ENCODE measurements at regions not wholly inside any gene's neighbourhood (a gene's known extent, or its start where the extent isn't known, plus 50 kb on each side); places are given as distances from the start of the nearest gene placed in this dataset.
"Not testable (repeated sequence)": the region's sequence is repeated elsewhere in the genome, so short reads cannot be mapped to it uniquely, and the experiment has no call there.

DNA sequence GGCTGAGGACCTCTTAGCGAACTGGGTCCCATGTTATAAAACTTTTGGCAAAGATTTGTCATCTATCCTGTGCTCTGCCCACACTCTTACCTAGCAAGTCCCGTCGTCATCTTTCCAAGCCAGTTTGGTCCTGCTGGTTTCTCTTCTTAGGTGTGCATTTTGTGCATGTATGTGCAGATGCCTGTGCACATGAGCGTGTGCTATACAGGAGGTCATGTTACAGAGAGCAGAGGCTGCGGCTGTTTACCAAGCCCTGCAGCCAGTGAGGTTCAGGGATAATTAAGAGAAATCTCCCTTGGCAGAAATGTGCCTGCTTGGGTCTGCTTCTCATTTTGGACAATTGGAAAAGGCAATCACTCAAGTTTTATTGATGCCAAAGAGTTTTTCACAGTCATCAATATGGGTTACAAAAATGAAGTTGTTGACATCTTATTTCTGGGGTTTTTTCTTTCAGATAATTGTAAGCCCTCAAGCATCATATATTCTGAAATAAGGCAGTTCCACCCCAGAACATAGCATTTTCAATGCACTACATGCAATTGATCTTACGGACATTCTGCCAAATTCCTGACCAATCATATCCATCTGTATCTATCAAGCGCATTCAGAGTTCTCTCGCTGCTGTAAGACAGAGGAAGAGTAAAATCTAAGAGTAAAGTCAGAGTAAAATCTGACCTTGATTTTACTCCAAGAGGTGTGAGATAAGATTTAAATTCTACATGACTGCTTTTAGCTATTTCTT is 361.4 kb upstream of the ZNF32 start:
- no peaks in the 10 kb centered on the region for H3K36me3 Mint-ChIP-seq (ENCODE audit: insufficient read depth)

DNA sequence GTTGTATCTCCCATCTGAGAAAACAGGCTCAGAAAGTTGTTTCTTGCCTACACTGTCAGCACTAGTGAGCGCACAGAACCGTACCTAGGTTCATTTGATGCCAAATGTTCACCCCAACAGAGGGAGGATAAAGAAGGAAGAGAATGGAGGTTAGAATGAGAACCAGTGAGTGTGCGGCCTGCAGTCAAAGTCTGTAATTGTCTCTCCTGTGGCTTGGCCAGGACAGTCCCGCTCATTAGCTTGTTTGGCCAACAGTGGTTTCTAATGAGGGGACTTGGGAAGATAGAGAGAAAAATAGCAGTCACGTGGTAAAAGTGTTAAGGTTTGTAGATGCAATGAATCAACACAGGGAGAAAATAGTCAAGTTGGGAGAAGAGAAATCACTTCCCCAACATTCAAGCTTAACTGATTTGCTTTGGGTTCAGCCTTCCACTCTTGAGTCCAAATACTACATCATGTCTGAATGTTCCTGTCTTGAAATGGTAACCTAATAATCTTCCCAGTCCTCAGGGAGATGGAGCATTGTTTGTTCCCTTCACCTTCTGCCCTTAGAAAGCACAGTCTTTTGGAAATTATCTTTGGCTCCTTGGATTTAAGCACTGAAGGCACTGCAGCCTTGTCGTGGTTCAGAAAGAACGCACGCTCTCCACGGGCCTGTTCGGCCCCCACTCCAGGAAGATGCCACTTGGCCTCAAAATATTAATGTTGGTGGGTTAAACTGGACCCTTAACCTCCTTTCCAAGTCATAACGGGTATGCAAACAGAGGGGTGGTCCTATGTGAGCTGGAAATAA is 360.4 kb upstream of the ZNF32 start:
- no peaks in the 10 kb centered on the region for H3K9me3 Mint-ChIP-seq
- ATAC-seq, result no peak
- no peaks in the 10 kb centered on the region for H3K36me3 Mint-ChIP-seq (ENCODE audit: insufficient read depth)
- no peaks in the 10 kb centered on the region for H3K4me1 Mint-ChIP-seq (ENCODE audit: low read depth)
- no peaks in the 10 kb centered on the region for H3K27me3 Mint-ChIP-seq (ENCODE audit: low read depth)
- no peak overlapping the region for H3K4me3 Mint-ChIP-seq
- no peak for DNase-seq

More for the DNA sequence above, 361.4 kb upstream of the ZNF32 start:
- DNase-seq, result no peak
- no peaks in the 10 kb centered on the region for H3K27me3 Mint-ChIP-seq (ENCODE audit: low read depth)
- H3K4me1 Mint-ChIP-seq (ENCODE audit: low read depth), result no peaks in the 10 kb centered on the region
- ATAC-seq, result no peak
- no peaks in the 10 kb centered on the region for H3K9me3 Mint-ChIP-seq
- H3K4me3 Mint-ChIP-seq, result no peak overlapping the region

DNA sequence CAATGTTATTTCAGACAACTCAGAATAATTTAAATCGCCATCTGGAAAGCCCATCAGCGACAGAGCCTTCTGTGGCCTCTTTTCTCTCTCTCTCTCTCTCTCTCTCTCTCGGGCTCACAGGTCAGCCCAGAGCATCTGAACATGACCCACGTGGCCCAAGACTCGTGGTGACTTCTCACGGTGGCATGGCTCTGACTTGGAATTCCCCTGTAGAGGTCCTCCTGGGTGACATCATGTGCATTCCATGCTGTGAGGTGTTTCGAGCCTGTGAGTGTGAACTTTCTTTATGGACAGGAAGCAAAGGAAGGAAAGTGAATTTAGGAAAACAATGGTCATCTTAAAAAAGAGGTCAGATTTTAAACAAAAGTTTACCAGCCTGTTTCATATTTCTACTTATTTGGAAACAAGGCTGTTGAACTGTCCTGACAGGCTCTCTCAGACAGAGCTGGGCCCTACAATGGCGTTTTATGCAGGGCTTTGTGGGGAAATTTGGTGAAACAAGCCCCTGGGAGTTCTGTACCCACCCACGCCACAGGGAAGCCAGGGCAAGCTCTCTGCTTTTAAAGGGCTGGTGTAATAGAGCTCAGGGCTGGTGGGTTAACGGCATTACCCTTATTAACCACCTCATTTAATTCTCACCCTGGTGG is 359.7 kb upstream of the ZNF32 start:
- H3K27me3 Mint-ChIP-seq (ENCODE audit: low read depth), result no peaks in the 10 kb centered on the region
- H3K9me3 Mint-ChIP-seq, result no peaks in the 10 kb centered on the region
- ATAC-seq (no peak), DNase-seq (no peak)
- H3K36me3 Mint-ChIP-seq (ENCODE audit: insufficient read depth), result no peaks in the 10 kb centered on the region
- no peaks in the 10 kb centered on the region for H3K4me1 Mint-ChIP-seq (ENCODE audit: low read depth)
- H3K4me3 Mint-ChIP-seq, result no peak overlapping the region

DNA sequence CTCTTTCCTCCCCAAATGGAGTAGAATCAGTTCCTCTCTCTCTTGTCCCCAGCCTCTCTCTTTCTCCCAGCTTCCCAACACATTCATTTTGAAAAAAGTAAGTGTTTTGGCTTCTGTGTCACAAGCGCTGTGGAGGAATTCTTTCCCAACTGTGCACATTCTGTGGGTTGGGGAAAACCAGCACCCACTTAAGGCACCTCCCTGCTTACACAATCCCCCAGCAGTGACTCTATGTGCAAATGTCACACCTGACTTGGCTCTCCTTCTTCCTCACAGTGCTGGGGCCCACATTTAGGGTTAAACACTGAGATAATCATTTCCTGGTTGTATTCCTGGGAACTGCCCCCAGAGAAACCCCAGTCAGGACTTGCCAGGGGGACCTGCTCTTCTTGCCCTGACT is 358.1 kb upstream of the ZNF32 start:
- Mint-ChIP-seq H3K36me3 (ENCODE audit: insufficient read depth) (no peaks in the 10 kb centered on the region), H3K27me3 (ENCODE audit: low read depth) (peaks cover 5% of the 10 kb centered on the region), H3K9me3 (no peaks in the 10 kb centered on the region), H3K4me1 (ENCODE audit: low read depth) (no peaks in the 10 kb centered on the region), H3K4me3 (no peak overlapping the region)
- DNase-seq, result no peak
- ATAC-seq, result no peak

DNA sequence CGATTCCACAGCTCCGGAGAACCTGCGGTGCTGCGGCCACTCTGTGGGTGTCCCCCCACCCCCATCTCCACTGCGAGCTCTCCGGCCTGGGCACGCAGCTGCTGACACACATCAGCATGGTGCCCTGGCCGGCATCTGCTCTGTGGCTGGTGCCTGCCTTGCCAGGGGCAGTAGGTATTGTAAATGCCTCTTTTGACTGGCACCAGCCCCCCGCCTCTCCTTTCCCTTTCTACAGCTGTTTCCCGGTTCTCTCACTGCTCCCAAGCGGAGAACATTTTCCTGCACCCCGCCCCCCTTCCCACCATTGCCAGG is 357.1 kb upstream of the ZNF32 start:
- H3K27me3 Mint-ChIP-seq (ENCODE audit: low read depth), result peaks cover 7% of the 10 kb centered on the region
- DNase-seq, result no peak
- no peaks in the 10 kb centered on the region for H3K9me3 Mint-ChIP-seq
- ATAC-seq, result no peak
- no peaks in the 10 kb centered on the region for H3K36me3 Mint-ChIP-seq (ENCODE audit: insufficient read depth)
- no peaks in the 10 kb centered on the region for H3K4me1 Mint-ChIP-seq (ENCODE audit: low read depth)
- H3K4me3 Mint-ChIP-seq, result no peak overlapping the region

DNA sequence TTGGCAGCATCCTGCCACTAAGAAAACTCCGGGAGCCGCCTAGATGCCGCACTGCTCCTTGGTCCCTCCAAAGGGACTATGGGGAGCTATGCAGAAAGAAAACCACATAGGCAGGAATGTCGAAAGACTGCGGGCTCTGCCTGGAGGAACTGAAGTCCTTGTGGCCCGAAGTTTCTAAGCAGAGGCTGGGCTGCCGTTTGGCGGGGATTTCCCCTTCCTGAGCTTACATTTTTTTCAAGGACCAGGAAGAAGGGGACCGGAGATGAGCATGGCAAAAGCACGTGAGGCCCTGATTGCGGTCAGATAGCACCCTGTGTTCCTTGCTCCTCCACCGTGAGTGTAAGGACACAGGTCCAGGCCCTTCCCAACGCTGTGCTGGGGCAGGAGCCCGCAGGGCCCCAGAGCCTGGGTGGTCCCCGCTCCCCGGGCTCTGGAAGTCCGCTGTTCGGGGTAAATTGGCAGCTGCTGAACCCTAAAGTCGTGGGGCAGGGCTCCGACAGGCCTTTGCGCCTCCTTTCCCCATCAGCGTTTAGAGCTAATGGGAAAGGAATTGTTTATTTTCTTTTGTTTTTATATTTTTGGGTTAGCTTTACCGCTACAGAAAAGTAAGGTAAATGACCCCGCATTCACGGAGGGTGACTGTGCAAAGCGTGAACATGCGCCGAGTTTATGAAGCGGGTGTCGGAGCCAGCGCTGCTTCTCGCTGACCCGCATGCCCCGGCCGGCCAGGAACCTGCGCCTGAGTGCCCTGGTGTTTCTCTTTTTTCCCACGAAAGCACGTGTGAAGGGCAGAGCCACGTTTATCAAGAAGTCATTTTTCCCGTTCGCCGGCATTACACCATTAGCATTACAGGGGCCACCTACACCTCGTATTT is 356.5 kb upstream of the ZNF32 start:
- H3K27me3 Mint-ChIP-seq (ENCODE audit: low read depth), result peaks cover 7% of the 10 kb centered on the region
- no peak for ATAC-seq

DNA sequence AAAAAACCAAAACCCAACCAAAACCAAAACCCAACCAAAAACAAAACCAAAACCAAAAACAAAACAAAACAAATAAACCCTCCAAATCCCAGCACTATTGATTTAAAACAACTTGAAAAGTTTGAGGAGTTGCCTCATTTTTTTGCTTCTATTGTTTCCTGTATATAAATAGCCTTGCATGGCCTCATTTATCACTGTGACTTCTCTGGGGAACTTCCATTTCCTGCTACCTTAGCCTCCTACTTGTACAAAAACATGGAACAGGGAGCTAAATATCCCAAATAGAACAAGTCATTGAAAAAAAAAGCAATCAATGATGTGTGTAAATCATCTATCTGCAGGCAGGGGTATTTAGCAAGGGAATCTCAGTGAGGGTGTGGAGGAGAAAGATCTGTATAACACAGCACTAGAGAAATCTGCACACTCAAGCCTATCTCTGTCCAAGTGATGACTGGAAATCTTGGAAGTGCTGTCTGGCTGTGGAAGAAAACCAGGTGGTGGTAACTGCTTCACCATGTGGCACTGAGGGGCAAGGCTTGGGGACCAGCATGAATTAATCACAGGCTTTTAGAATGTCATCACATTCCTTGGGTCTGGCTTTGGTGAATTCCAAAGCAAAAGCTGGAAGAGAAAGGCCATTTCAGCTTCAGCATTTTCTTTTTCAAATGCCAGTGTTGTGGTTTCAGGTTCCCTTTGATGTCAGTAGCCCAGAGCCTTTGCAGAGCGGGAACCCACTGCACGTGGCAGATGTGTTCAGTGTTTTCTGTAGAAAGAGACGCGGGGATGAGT is 349.5 kb upstream of the ZNF32 start:
- no peak overlapping the region for H3K4me3 Mint-ChIP-seq
- no peak for ATAC-seq
- no peaks in the 10 kb centered on the region for H3K36me3 Mint-ChIP-seq (ENCODE audit: insufficient read depth)
- H3K4me1 Mint-ChIP-seq (ENCODE audit: low read depth), result no peaks in the 10 kb centered on the region
- H3K9me3 Mint-ChIP-seq, result no peaks in the 10 kb centered on the region
- H3K27me3 Mint-ChIP-seq (ENCODE audit: low read depth), result peaks cover 30% of the 10 kb centered on the region
- DNase-seq, result no peak

More for the DNA sequence above, 356.5 kb upstream of the ZNF32 start:
- Mint-ChIP-seq H3K9me3 (no peaks in the 10 kb centered on the region), H3K4me1 (ENCODE audit: low read depth) (no peaks in the 10 kb centered on the region), H3K4me3 (no peak overlapping the region), H3K36me3 (ENCODE audit: insufficient read depth) (no peaks in the 10 kb centered on the region)
- DNase-seq, result no peak

DNA sequence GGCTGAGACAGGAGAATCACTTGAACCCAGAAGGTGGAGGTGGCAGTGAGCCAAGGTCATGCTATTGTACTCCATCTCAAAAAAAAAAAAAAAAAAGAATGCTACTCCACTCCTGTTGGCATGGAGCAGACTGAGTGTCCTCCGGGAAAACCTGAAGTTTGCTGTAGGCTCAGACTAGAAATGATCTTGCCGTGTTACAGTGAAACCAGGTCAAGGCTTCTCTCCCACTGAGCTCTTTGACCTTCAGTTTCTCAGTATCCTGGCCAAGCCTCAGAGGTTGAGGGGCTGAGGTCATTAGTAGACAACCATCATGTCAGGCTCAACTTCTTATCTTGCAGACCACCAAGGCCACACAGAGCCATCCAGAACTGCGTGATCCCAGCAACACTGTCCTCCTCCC is 348.6 kb upstream of the ZNF32 start:
- DNase-seq, result no peak
- H3K4me3 Mint-ChIP-seq, result no peak overlapping the region
- no peaks in the 10 kb centered on the region for H3K4me1 Mint-ChIP-seq (ENCODE audit: low read depth)
- H3K9me3 Mint-ChIP-seq, result no peaks in the 10 kb centered on the region
- peaks cover 28% of the 10 kb centered on the region for H3K27me3 Mint-ChIP-seq (ENCODE audit: low read depth)
- no peaks in the 10 kb centered on the region for H3K36me3 Mint-ChIP-seq (ENCODE audit: insufficient read depth)
- no peak for ATAC-seq

DNA sequence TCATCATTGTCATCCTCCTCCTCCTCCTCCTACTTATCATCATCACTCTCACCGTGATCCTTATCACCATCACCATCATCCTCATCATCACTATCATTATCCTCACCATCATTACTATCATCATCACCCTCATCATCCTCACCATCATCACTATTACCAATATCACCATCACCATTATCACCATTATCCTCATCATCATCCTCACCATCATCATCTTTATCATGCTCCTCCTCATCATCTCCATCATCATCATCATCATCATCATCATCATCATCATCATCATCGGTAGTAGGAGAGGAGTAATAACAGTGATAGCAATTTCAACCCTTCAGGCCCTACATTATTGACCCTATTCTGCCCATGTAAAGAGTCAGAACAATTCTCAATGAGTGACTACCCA is 345.9 kb upstream of the ZNF32 start:
- Mint-ChIP-seq H3K27me3 (ENCODE audit: low read depth) (peaks cover 21% of the 10 kb centered on the region), H3K4me1 (ENCODE audit: low read depth) (no peaks in the 10 kb centered on the region), H3K9me3 (no peaks in the 10 kb centered on the region), H3K36me3 (ENCODE audit: insufficient read depth) (no peaks in the 10 kb centered on the region), H3K4me3 (no peak overlapping the region)
- ATAC-seq (no peak), DNase-seq (no peak)

DNA sequence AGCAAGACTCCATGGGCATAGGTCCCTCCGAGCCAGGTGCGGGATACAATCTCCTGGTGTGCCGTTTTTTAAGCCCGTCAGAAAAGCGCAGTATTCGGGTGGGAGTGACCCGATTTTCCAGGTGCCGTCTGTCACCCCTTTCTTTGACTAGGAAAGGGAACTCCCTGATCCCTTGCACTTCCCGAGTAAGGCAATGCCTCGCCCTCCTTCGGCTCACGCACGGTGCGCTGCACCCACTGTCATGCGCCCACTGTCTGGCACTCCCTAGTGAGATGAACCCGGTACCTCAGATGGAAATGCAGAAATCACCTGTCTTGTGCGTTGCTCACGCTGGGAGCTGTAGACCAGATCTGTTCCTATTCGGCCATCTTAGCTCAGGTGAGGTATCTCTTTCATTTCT is 344.1 kb upstream of the ZNF32 start:
- H3K4me3 Mint-ChIP-seq; DNase-seq; H3K9me3 Mint-ChIP-seq; H3K36me3 Mint-ChIP-seq (ENCODE audit: insufficient read depth); ATAC-seq; H3K4me1 Mint-ChIP-seq (ENCODE audit: low read depth): not testable (repeated sequence)
- H3K27me3 Mint-ChIP-seq (ENCODE audit: low read depth), result peaks cover 15% of the 10 kb centered on the region

DNA sequence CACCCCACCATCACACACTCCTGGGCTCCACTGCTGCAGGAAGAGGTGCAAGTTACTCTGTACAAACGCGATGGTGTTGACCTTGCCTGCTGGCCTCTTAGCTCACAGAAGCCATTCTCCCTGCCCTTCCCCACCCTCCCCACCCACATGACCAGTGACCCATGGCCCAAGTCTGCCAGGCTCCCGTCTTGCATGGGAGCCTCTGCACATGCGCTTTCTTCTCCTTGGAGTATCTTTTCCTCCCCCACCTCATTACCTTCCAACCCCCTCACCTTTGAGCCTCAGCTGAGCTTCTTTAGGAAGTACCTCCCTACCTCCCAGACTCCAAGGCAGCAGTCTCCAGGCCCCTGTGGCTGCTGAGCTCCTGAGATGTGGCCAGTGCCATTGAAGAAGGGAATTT is 337.7 kb upstream of the ZNF32 start:
- Mint-ChIP-seq H3K9me3 (no peaks in the 10 kb centered on the region), H3K27me3 (ENCODE audit: low read depth) (no peaks in the 10 kb centered on the region), H3K4me1 (ENCODE audit: low read depth) (no peaks in the 10 kb centered on the region), H3K4me3 (no peak overlapping the region), H3K36me3 (ENCODE audit: insufficient read depth) (no peaks in the 10 kb centered on the region)
- no peak for ATAC-seq
- no peak for DNase-seq

DNA sequence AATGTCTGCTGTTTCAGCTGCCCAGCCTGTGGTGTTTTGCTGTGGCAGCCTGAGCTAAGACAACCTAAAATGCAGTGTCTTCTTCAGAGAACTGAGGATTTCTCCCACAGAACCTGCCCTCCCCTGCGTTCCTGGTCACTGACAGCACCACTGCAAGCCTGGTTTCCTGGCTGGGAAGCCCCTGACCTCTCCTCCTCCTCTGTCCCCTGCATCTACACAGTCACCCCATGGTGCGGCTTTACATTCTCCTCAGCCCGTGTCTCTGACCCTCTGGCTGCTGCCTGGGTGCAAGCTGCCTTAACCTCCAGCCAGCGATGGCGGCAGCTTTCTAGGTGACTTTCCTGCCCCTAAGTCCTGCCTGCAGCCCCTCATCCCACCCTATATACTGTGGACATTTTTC is 337.3 kb upstream of the ZNF32 start:
- DNase-seq (no peak), ATAC-seq (no peak)
- Mint-ChIP-seq H3K4me3 (no peak overlapping the region), H3K9me3 (no peaks in the 10 kb centered on the region), H3K36me3 (ENCODE audit: insufficient read depth) (no peaks in the 10 kb centered on the region), H3K4me1 (ENCODE audit: low read depth) (no peaks in the 10 kb centered on the region), H3K27me3 (ENCODE audit: low read depth) (no peaks in the 10 kb centered on the region)

DNA sequence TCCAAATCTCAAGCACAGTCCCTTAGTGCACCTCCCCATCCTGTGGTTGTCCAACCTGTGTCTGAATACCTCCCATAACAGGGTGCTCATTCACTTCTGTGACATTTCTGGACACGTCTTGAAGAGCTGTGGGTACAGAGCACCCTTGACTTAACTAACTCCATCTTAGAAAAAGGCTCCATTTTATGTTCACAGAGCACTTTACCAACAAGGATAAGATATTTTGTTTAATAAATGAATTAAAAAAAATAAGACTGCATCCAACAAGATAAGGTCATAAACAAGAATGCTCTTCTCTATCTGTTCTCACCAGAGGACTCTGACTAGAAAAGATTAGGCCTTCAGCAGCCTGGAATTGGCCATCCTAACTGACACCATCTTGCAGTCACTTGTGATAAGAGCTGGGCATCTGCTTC is 335.2 kb upstream of the ZNF32 start:
- DNase-seq (no peak), ATAC-seq (no peak)
- no peaks in the 10 kb centered on the region for H3K27me3 Mint-ChIP-seq (ENCODE audit: low read depth)
- no peak overlapping the region for H3K4me3 Mint-ChIP-seq
- peaks cover 9% of the 10 kb centered on the region for H3K4me1 Mint-ChIP-seq (ENCODE audit: low read depth)
- no peaks in the 10 kb centered on the region for H3K9me3 Mint-ChIP-seq
- no peaks in the 10 kb centered on the region for H3K36me3 Mint-ChIP-seq (ENCODE audit: insufficient read depth)

DNA sequence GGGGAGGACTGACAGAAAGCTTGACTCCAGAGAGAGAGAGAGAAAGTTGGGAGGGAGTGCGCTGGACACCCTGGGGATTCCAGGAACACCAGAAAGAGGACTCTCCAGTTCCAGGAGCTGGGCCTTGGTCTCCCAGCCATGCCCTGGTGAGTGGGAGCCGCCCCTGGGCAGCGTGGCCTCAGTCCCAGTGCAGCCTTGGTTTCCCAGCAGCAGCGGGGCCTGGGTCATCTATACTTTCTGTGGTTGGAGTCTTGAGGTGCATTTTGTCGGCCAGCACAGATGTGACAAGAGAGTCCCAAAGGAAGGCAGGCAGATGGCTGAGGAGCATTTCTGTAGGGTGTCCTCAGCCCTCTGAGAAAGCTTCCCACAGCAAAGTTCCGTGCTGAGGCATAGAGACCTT is 334.7 kb upstream of the ZNF32 start:
- Mint-ChIP-seq H3K36me3 (ENCODE audit: insufficient read depth) (no peaks in the 10 kb centered on the region), H3K9me3 (no peaks in the 10 kb centered on the region), H3K27me3 (ENCODE audit: low read depth) (no peaks in the 10 kb centered on the region), H3K4me1 (ENCODE audit: low read depth) (peaks cover 9% of the 10 kb centered on the region), H3K4me3 (no peak overlapping the region)
- DNase-seq (no peak), ATAC-seq (no peak)
